ENCODE measurements at regions not wholly inside any gene's neighbourhood (a gene's known extent, or its start where the extent isn't known, plus 50 kb on each side); places are given as distances from the start of the nearest gene placed in this dataset.

GRCh38 chr21:23245255-23245654 lies 2247.0 kb downstream of the NCAM2 start:
- H3K27me3 Mint-ChIP-seq (ENCODE audit: low read depth), result no peaks in the 10 kb centered on the region
- DNase-seq (no peak), ATAC-seq (replicated peaks in 1 of 2) (no peak)
- H3K27ac Mint-ChIP-seq, result no peak overlapping the region
- no peaks in the 10 kb centered on the region for H3K9me3 Mint-ChIP-seq
- no peaks in the 10 kb centered on the region for H3K4me1 Mint-ChIP-seq (ENCODE audit: low read depth)
- no peaks in the 10 kb centered on the region for H3K36me3 Mint-ChIP-seq (ENCODE audit: insufficient read depth in 2 of 2)
- H3K4me3 Mint-ChIP-seq, result no peak overlapping the region

- Mint-ChIP-seq H3K27me3 (ENCODE audit: low read depth) (no peaks in the 10 kb centered on the region), H3K27ac (no peak overlapping the region), H3K4me1 (ENCODE audit: low read depth) (no peaks in the 10 kb centered on the region), H3K4me3 (no peak overlapping the region), H3K36me3 (ENCODE audit: insufficient read depth in 2 of 2) (no peaks in the 10 kb centered on the region), H3K9me3 (peaks cover 0 to 4% of the 10 kb centered on the region in 2 donors)
- no peak for DNase-seq
- no peak for ATAC-seq (replicated peaks in 1 of 2)
Measured at GRCh38 chr21:23223882-23224281, 2225.7 kb downstream of the NCAM2 start.

GRCh38 chr21:23218667-23219066 lies 2220.5 kb downstream of the NCAM2 start:
- H3K36me3 Mint-ChIP-seq (ENCODE audit: insufficient read depth in 2 of 2), result peaks cover 2 to 3% of the 10 kb centered on the region in 2 donors

GRCh38 chr21:23217597-23217996 lies 2219.4 kb downstream of the NCAM2 start:
- Mint-ChIP-seq H3K36me3 (ENCODE audit: insufficient read depth in 2 of 2) (peaks cover 2 to 3% of the 10 kb centered on the region in 2 donors), H3K4me1 (ENCODE audit: low read depth) (no peaks in the 10 kb centered on the region), H3K9me3 (peaks cover 6 to 11% of the 10 kb centered on the region in 2 donors), H3K27ac (no peak overlapping the region), H3K4me3 (no peak overlapping the region), H3K27me3 (ENCODE audit: low read depth) (no peaks in the 10 kb centered on the region)
- ATAC-seq (replicated peaks in 1 of 2) (no peak), DNase-seq (no peak)

More at GRCh38 chr21:23218667-23219066, 2220.5 kb downstream of the NCAM2 start:
- Mint-ChIP-seq H3K27me3 (ENCODE audit: low read depth) (no peaks in the 10 kb centered on the region), H3K4me3 (no peak overlapping the region), H3K27ac (no peak overlapping the region), H3K9me3 (peaks cover 4 to 8% of the 10 kb centered on the region in 2 donors), H3K4me1 (ENCODE audit: low read depth) (no peaks in the 10 kb centered on the region)
- no peak for ATAC-seq (replicated peaks in 1 of 2)
- no peak for DNase-seq

DNA sequence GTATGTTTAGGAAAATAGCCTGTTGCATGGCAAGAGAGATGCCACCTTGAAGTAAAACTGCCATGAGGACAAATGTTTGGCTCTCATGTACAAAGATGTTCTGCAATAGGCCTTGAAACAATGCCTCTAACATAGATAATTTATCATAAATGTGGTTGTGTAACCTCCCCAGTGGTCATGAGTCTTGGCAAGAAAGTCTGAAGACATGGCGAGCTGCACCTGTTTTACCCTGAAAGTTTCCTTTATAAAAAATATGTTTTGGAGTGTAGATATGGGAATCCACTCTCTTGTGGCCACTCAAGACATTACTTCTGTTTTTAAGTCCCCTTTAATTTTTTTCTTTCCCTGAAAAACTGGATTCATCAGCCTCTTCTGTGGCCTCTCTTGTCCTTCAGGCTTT lies 2217.1 kb downstream of the NCAM2 start:
- Mint-ChIP-seq H3K27me3 (ENCODE audit: low read depth) (no peaks in the 10 kb centered on the region), H3K36me3 (ENCODE audit: insufficient read depth in 2 of 2) (peaks cover 2 to 3% of the 10 kb centered on the region in 2 donors), H3K9me3 (peaks cover 8 to 9% of the 10 kb centered on the region in 2 donors), H3K4me3 (no peak overlapping the region), H3K4me1 (ENCODE audit: low read depth) (no peaks in the 10 kb centered on the region), H3K27ac (no peak overlapping the region)
- no peak for ATAC-seq (replicated peaks in 1 of 2)
- no peak for DNase-seq

Data from activated T-cell treated with anti-CD3 and anti-CD28 coated beads, Interleukin-2, amount 50 U/mL, for 72 hours (primary cell).